ENCODE measurements at regions not wholly inside any gene's neighbourhood (a gene's known extent, or its start where the extent isn't known, plus 50 kb on each side); places are given as distances from the start of the nearest gene placed in this dataset.

DNA sequence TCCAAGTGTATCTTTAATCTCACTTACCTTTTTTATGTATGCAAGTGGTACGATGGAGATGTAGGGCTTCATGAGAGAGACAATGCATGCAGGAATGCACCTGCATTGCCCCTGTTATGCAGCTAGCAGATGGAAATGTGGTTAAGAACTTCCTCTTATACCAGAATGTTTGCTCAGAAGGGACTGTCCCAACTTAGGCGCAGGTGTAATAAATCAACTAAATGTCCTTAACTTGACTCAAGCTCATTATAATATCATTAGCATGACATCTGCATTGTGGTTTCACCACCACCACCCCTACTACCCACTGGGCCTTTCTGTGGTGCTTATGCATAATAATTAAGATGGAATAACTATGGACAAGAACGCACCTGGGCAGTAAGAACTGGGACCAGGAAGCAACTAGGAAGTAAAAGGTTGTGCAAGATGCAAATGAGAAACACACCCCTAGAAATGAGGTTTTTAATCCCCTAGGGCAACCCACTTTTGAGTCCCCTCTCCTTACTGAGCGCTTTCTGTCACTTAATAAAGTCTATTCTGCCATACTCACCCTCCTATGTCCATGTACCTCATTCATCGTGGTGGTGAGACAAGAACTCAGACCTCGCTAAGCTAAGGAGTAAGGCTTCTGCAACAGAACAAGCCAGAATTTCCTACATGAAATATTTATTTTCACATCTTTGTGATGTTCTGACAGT lies 1103.3 kb upstream of the B3GALT2 start (continued):
- TF ChIP-seq CUX1 (IDR thresholded peaks at IDR 0.05; ENCODE audit: insufficient replicate concordance, low read depth, low read length) (no peak), TARDBP (IDR thresholded peaks at IDR 0.05; ENCODE audit: borderline replicate concordance) (no peak), IKZF2 (IDR thresholded peaks at IDR 0.05) (peak; percentile 53 to 77), ZBTB40 (IDR thresholded peaks at IDR 0.05; ENCODE audit: borderline replicate concordance) (no peak), POU2F2 (IDR thresholded peaks at IDR 0.05; ENCODE audit: borderline replicate concordance, low read depth, low read length) (peak; percentile 68; the same call in 2 of the 3 replicates), TCF3 (IDR thresholded peaks at IDR 0.05; ENCODE audit: borderline replicate concordance, insufficient read depth, low read depth, low read length) (peak; percentile 43; the same call in 1 of the 2 replicates), MTA2 (IDR thresholded peaks at IDR 0.05; ENCODE audit: low read depth) (peak; percentile 80), EP300 (IDR thresholded peaks at IDR 0.05; ENCODE audit: borderline replicate concordance in 1 of 2, control insufficient read depth in 1 of 2, low read depth in 2 of 2, low read length in 2 of 2) (peak in 1 of 2 experiments; percentile 53; a peak in 1 of 4 replicates), JUNB (IDR thresholded peaks at IDR 0.05) (peak; percentile 40), BHLHE40 (IDR thresholded peaks at IDR 0.05; ENCODE audit: borderline replicate concordance in 1 of 2, low read depth in 2 of 2, low read length in 1 of 2) (peak in 1 of 2 experiments; percentile 39; a peak in 1 of 4 replicates), NRF1 (conservative IDR thresholded peaks at IDR 0.05; ENCODE audit: low read depth, low read length) (no peak), POLR2A (IDR thresholded peaks at IDR 0.05; ENCODE audit: low read depth, low read length) (no peak), EGR1 (IDR thresholded peaks at IDR 0.05; ENCODE audit: borderline replicate concordance in 1 of 2, low read depth in 2 of 2, low read length in 2 of 2) (no peak), PKNOX1 (IDR thresholded peaks at IDR 0.05) (peak; percentile 73), FOXM1 (IDR thresholded peaks at IDR 0.05; ENCODE audit: low read depth, low read length) (peak; percentile 81), BMI1 (IDR thresholded peaks at IDR 0.05; ENCODE audit: borderline replicate concordance) (0 out of 2 replicates have a peak, but pooled peaks have one; percentile 30), ATF2 (IDR thresholded peaks at IDR 0.05; ENCODE audit: low read length) (peak; percentile 79)
